WTC11 (cell line): ENCODE measurements at regions not wholly inside any gene's neighbourhood (a gene's known extent, or its start where the extent isn't known, plus 50 kb on each side); places are given as distances from the start of the nearest gene placed in this dataset.

ENCODE experiments used
- ATAC-seq: fragments of 200-7000 bp; cut with Tn5 transposase; 2 replicates; pipeline ENCODE4 v1.10.0; 2021; ENCODE audit warnings: mild to moderate bottlenecking, moderate library complexity
- CTCF ChIA-PET: fragments of 300-600 bp; sonication (Branson Sonifier 250); formaldehyde crosslinking; loops from one replicate; lab custom pipeline; 2021; ENCODE audit warnings: antibody characterized with exemption; lab: Charles Lee
- POLR2A ChIA-PET: fragments of 350-600 bp; sonication (Branson Sonifier 250); formaldehyde crosslinking; loops from one replicate; lab custom pipeline; 2021; ENCODE audit warnings: antibody characterized with exemption; lab: Charles Lee
- DNase-seq: peaks from one replicate; pipeline ENCODE4 v3.0.0; 2021; ENCODE audit warnings: low spot score
- H3K27ac Mint-ChIP-seq: 2 replicates; pipeline ENCODE4 v1.8.0; 2021; ENCODE audit warnings: mixed read lengths
- H3K27me3 Mint-ChIP-seq: 2 replicates; pipeline ENCODE4 v1.8.0; 2021; ENCODE audit warnings: low read depth, mild to moderate bottlenecking, moderate library complexity, mixed read lengths
- H3K36me3 Mint-ChIP-seq: 2 replicates; pipeline ENCODE4 v1.8.0; 2021; ENCODE audit warnings: mixed read lengths
- H3K4me1 Mint-ChIP-seq: 2 replicates; pipeline ENCODE4 v1.8.0; 2022; ENCODE audit warnings: mixed read lengths
- H3K4me3 Mint-ChIP-seq: 2 replicates; pipeline ENCODE4 v1.8.0; 2021; ENCODE audit warnings: mild to moderate bottlenecking, moderate library complexity, mixed read lengths
- H3K9me3 Mint-ChIP-seq: 2 replicates; pipeline ENCODE4 v1.8.0; 2021; ENCODE audit warnings: mixed read lengths
- ELF4 ChIP-seq: sonication (generic); formaldehyde crosslinking; IDR thresholded peaks from 2 replicates; pipeline ENCODE4 v1.8.1; 2022; ENCODE audit warnings: low read depth, mild to moderate bottlenecking, moderate library complexity, missing genetic modification reagents
- ESRRA ChIP-seq: sonication (generic); formaldehyde crosslinking; IDR thresholded peaks from 2 replicates; pipeline ENCODE4 v1.8.1; 2022; ENCODE audit warnings: mild to moderate bottlenecking, missing genetic modification reagents, borderline replicate concordance
- ETV6 ChIP-seq: sonication (generic); formaldehyde crosslinking; IDR thresholded peaks from 2 replicates; pipeline ENCODE4 v1.8.1; 2022; ENCODE audit warnings: mild to moderate bottlenecking, missing genetic modification reagents
- FOXJ3 ChIP-seq: sonication (generic); formaldehyde crosslinking; IDR thresholded peaks from 2 replicates; pipeline ENCODE4 v1.9.0; 2021; ENCODE audit warnings: missing genetic modification reagents, mild to moderate bottlenecking, borderline replicate concordance
- GRHL2 ChIP-seq: fragments of 250-450 bp; sonication (Bioruptor Pico); IDR thresholded peaks from 2 replicates; pipeline ENCODE4 v1.8.0; 2022; ENCODE audit warnings: mild to moderate bottlenecking, moderate library complexity; ENCODE audit not compliant: insufficient replicate concordance, severe bottlenecking
- JUN ChIP-seq: sonication (generic); formaldehyde crosslinking; IDR thresholded peaks from 2 replicates; pipeline ENCODE4 v1.8.0; 2023; ENCODE audit warnings: mild to moderate bottlenecking, missing genetic modification reagents
- MXD4 ChIP-seq: fragments of 250-450 bp; sonication (Bioruptor Pico); IDR thresholded peaks from 2 replicates; pipeline ENCODE4 v1.8.0; 2021; ENCODE audit warnings: mild to moderate bottlenecking, moderate library complexity, borderline replicate concordance
- NFATC4 ChIP-seq: fragments of 250-450 bp; sonication (Bioruptor Pico); IDR thresholded peaks from 2 replicates; pipeline ENCODE4 v1.9.0; 2021; ENCODE audit warnings: mild to moderate bottlenecking
- NFE2L1 ChIP-seq: sonication (generic); formaldehyde crosslinking; IDR thresholded peaks from 2 replicates; pipeline ENCODE4 v1.8.1; 2023; ENCODE audit warnings: missing genetic modification reagents
- NFYB ChIP-seq: sonication (generic); formaldehyde crosslinking; conservative IDR thresholded peaks from 2 replicates; pipeline ENCODE4 v1.8.0; 2022; ENCODE audit warnings: low read depth, missing genetic modification reagents
- SOX15 ChIP-seq: fragments of 250-450 bp; sonication (Bioruptor Pico); IDR thresholded peaks from 2 replicates; pipeline ENCODE4 v1.9.0; 2021; ENCODE audit warnings: mild to moderate bottlenecking
- TEAD4 ChIP-seq: sonication (generic); formaldehyde crosslinking; IDR thresholded peaks from 2 replicates; pipeline ENCODE4 v1.8.0; 2022; ENCODE audit warnings: mild to moderate bottlenecking, missing genetic modification reagents
- TP53 ChIP-seq: sonication (generic); formaldehyde crosslinking; IDR thresholded peaks from 2 replicates; pipeline ENCODE4 v1.8.1; 2023; ENCODE audit warnings: mild to moderate bottlenecking, missing genetic modification reagents
- ZNF671 ChIP-seq: fragments of 250-450 bp; sonication (Bioruptor Pico); IDR thresholded peaks from 2 replicates; pipeline ENCODE4 v1.8.0; 2021; ENCODE audit warnings: mild to moderate bottlenecking
- TF ChIP-seq, protein P1 (sequence below): fragments of 250-450 bp; sonication (Bioruptor Pico); conservative IDR thresholded peaks from 2 replicates; pipeline ENCODE4 v1.9.0; 2021; ENCODE audit warnings: mild to moderate bottlenecking
- TF ChIP-seq, protein P2 (sequence below): sonication (generic); formaldehyde crosslinking; IDR thresholded peaks from 2 replicates; pipeline ENCODE4 v1.8.0; 2022; ENCODE audit warnings: mild to moderate bottlenecking, missing genetic modification reagents
- TF ChIP-seq, protein P3 (sequence below): sonication (generic); formaldehyde crosslinking; IDR thresholded peaks from 2 replicates; pipeline ENCODE4 v1.8.1; 2022; ENCODE audit warnings: low read depth, missing genetic modification reagents, borderline replicate concordance
- TF ChIP-seq, protein P4 (sequence below): sonication (generic); formaldehyde crosslinking; IDR thresholded peaks from 2 replicates; pipeline ENCODE4 v1.8.1; 2023; ENCODE audit warnings: mild to moderate bottlenecking, moderate library complexity, missing genetic modification reagents
- TF ChIP-seq, protein P5 (sequence below): sonication (generic); formaldehyde crosslinking; conservative IDR thresholded peaks from 2 replicates; pipeline ENCODE4 v1.8.1; 2023; ENCODE audit warnings: mild to moderate bottlenecking, low read depth, missing genetic modification reagents, moderate library complexity
- TF ChIP-seq, protein P6 (sequence below): fragments of 200-600 bp; IDR thresholded peaks from 2 replicates; pipeline ENCODE4 v1.8.0; 2022; ENCODE audit warnings: antibody characterized with exemption

DNA sequence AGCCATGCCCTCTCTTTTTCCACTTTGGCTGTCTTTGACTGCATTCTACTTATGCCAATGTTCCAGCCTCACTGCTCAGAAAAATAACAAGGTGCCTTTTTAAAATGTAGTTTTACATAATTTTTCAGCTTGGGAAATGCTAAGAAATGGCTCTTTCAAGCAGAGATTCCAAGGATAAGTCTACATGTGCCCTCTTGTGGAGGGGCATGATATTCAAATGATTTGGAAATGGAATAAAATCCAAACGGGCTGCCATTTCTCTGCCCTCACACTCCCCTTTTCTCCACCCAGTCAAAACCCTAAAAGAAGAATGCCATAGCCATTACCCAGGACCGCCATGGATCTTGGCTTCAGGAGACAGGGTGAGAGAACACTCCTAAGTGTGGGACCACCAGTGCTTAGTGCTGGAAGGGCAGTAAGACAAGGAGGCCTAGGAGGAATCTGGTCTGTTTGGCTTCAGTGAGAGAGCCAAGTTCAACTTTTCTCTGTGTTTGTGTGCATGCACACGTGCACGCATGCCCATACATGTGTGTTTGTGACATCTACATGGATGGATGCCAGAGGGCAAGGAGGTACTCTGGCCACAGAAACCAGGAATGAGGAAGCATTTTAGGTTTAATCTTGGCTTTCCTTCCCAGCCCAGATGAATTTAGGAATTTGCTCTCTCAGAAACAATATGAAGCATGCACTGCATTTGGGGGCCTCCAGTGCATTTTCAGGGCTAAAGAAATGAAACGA lies 174.0 kb upstream of the SLC14A2 start:
- Mint-ChIP-seq H3K9me3 (no peaks in the 10 kb centered on the region), H3K27me3 (no peaks in the 10 kb centered on the region), H3K4me1 (0 out of 2 replicates have a peak, but pooled peaks cover 3% of the 10 kb centered on the region), H3K4me3 (no peak overlapping the region), H3K36me3 (no peaks in the 10 kb centered on the region), H3K27ac (no peak overlapping the region)
- no peak; the same call in 1 of the 2 replicates for ATAC-seq
- POLR2A ChIA-PET: no interaction called here
- no peak for TF ChIP-seq FOXJ3 (CRISPR knock-in tag)
- no peak for TF ChIP-seq TEAD4
- TF ChIP-seq, protein P1, sequence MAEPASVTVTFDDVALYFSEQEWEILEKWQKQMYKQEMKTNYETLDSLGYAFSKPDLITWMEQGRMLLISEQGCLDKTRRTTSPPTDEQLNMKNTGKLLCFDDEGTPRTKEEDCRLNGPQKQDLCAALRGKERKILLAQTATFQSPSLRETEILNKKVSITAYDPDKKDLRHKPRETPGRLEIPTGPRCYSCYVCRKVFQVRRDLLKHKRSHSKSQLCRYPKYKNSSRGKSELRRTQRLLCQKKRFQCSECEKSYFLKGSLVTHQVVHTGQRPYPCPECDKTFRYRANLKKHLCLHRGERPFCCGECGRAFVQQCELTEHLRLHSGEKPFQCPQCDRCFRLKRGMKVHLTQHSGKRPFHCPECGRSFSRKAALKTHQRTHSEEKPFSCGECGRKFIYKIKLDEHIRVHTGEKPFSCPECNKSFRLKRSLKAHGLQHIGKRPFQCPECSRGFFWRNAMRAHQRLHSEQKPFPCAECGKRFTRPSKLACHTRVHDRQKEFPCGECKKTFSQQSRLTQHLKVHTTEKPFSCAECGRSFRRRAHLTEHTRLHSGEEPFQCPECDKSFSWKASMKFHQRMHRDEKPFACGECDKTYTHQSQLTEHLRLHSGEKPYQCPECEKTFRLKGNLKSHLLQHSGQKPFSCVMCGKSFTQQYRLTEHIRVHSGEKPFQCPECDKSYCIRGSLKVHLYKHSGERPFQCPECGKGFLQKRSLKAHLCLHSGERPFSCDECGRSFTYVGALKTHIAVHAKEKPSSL: no peak
- no peak for TF ChIP-seq ESRRA
- TF ChIP-seq TP53 (CRISPR knock-in tag): no peak
- TF ChIP-seq, protein P2, sequence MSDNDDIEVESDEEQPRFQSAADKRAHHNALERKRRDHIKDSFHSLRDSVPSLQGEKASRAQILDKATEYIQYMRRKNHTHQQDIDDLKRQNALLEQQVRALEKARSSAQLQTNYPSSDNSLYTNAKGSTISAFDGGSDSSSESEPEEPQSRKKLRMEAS (CRISPR knock-in tag): no peak
- TF ChIP-seq, protein P3, sequence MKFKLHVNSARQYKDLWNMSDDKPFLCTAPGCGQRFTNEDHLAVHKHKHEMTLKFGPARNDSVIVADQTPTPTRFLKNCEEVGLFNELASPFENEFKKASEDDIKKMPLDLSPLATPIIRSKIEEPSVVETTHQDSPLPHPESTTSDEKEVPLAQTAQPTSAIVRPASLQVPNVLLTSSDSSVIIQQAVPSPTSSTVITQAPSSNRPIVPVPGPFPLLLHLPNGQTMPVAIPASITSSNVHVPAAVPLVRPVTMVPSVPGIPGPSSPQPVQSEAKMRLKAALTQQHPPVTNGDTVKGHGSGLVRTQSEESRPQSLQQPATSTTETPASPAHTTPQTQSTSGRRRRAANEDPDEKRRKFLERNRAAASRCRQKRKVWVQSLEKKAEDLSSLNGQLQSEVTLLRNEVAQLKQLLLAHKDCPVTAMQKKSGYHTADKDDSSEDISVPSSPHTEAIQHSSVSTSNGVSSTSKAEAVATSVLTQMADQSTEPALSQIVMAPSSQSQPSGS (CRISPR knock-in tag): no peak
- no peak for TF ChIP-seq NFATC4 (CRISPR knock-in tag)
- no peak for TF ChIP-seq NFE2L1
- TF ChIP-seq, protein P4, sequence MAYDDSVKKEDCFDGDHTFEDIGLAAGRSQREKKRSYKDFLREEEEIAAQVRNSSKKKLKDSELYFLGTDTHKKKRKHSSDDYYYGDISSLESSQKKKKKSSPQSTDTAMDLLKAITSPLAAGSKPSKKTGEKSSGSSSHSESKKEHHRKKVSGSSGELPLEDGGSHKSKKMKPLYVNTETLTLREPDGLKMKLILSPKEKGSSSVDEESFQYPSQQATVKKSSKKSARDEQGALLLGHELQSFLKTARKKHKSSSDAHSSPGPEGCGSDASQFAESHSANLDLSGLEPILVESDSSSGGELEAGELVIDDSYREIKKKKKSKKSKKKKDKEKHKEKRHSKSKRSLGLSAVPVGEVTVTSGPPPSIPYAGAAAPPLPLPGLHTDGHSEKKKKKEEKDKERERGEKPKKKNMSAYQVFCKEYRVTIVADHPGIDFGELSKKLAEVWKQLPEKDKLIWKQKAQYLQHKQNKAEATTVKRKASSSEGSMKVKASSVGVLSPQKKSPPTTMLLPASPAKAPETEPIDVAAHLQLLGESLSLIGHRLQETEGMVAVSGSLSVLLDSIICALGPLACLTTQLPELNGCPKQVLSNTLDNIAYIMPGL: no peak
- TF ChIP-seq NFYB (CRISPR knock-in tag): no peak
- no peak for TF ChIP-seq ETV6 (CRISPR knock-in tag)
- no peak for TF ChIP-seq MXD4 (CRISPR knock-in tag)
- DNase-seq: no peak
- CTCF ChIA-PET: no interaction called here

DNA sequence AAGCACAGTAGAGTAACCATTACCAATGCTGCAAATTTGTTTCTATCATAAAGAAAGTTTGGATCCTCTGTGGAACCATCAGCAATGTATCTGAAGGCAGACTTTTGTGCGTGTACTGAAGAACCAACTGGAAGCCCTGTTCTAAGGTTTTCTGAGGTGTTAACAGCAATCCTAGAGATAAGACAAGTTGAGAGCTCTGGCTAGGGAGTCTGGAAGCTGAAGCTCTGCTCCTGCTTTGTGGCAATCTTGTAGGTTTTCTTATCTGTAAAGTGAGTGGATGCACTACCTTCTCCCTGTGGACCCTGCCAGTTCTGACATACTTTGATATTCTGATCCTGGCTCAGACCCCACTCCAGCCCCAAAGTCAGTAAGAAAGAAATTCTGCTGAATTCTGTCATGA lies 171.2 kb upstream of the SLC14A2 start:
- Mint-ChIP-seq H3K27ac (no peak overlapping the region), H3K4me3 (no peak overlapping the region), H3K36me3 (no peaks in the 10 kb centered on the region), H3K9me3 (no peaks in the 10 kb centered on the region), H3K27me3 (no peaks in the 10 kb centered on the region), H3K4me1 (peaks cover 3% of the 10 kb centered on the region; the same call in 1 of the 2 replicates)
- DNase-seq: no peak
- ATAC-seq: no peak
- ChIA-PET POLR2A (no interaction called here), CTCF (no interaction called here)
- no peak for TF ChIP-seq SOX15 (CRISPR knock-in tag)
- TF ChIP-seq, protein P5, sequence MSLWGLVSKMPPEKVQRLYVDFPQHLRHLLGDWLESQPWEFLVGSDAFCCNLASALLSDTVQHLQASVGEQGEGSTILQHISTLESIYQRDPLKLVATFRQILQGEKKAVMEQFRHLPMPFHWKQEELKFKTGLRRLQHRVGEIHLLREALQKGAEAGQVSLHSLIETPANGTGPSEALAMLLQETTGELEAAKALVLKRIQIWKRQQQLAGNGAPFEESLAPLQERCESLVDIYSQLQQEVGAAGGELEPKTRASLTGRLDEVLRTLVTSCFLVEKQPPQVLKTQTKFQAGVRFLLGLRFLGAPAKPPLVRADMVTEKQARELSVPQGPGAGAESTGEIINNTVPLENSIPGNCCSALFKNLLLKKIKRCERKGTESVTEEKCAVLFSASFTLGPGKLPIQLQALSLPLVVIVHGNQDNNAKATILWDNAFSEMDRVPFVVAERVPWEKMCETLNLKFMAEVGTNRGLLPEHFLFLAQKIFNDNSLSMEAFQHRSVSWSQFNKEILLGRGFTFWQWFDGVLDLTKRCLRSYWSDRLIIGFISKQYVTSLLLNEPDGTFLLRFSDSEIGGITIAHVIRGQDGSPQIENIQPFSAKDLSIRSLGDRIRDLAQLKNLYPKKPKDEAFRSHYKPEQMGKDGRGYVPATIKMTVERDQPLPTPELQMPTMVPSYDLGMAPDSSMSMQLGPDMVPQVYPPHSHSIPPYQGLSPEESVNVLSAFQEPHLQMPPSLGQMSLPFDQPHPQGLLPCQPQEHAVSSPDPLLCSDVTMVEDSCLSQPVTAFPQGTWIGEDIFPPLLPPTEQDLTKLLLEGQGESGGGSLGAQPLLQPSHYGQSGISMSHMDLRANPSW: no peak
- TF ChIP-seq, protein P1: no peak
- TF ChIP-seq, protein P6, sequence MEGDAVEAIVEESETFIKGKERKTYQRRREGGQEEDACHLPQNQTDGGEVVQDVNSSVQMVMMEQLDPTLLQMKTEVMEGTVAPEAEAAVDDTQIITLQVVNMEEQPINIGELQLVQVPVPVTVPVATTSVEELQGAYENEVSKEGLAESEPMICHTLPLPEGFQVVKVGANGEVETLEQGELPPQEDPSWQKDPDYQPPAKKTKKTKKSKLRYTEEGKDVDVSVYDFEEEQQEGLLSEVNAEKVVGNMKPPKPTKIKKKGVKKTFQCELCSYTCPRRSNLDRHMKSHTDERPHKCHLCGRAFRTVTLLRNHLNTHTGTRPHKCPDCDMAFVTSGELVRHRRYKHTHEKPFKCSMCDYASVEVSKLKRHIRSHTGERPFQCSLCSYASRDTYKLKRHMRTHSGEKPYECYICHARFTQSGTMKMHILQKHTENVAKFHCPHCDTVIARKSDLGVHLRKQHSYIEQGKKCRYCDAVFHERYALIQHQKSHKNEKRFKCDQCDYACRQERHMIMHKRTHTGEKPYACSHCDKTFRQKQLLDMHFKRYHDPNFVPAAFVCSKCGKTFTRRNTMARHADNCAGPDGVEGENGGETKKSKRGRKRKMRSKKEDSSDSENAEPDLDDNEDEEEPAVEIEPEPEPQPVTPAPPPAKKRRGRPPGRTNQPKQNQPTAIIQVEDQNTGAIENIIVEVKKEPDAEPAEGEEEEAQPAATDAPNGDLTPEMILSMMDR: no peak
- no peak for TF ChIP-seq ZNF671 (CRISPR knock-in tag)
- no peak for TF ChIP-seq JUN (CRISPR knock-in tag)
- TF ChIP-seq ELF4 (CRISPR knock-in tag): no peak
- no peak for TF ChIP-seq GRHL2
